Spinal cord (tissue), 9 donors: ENCODE measurements at regions not wholly inside any gene's neighbourhood (a gene's known extent, or its start where the extent isn't known, plus 50 kb on each side); places are given as distances from the start of the nearest gene placed in this dataset.

Experiments
- DNase-seq, 6 donors: peaks; one replicate each; pipeline versions ENCODE4 v3.0.0 to v3.0.0-alpha.2; 2013 to 2015; ENCODE audit warnings: low spot score in 6 of 6, low read depth in 4 of 6
- H3K27ac ChIP-seq: one replicate; pipeline ENCODE4 v1.5.1; 2013; ENCODE audit warnings: low read depth, low read length, control low read depth
- H3K27me3 ChIP-seq: one replicate; pipeline ENCODE4 v1.6.1; 2013; ENCODE audit warnings: low read length; ENCODE audit not compliant: control insufficient read depth, insufficient read depth
- H3K36me3 ChIP-seq: one replicate; pipeline ENCODE4 v1.6.1; 2013; ENCODE audit warnings: low read length; ENCODE audit not compliant: control insufficient read depth, insufficient read depth
- H3K4me1 ChIP-seq: one replicate; pipeline ENCODE4 v1.6.1; 2013; ENCODE audit warnings: low read length; ENCODE audit not compliant: control insufficient read depth, insufficient read depth
- H3K4me3 ChIP-seq: one replicate; pipeline ENCODE4 v1.5.1; 2013; ENCODE audit warnings: low read depth, low read length, control low read depth
- H3K9me3 ChIP-seq: one replicate; pipeline ENCODE4 v1.6.1; 2013; ENCODE audit warnings: low read length; ENCODE audit not compliant: control insufficient read depth, insufficient read depth
- WGBS: methylation state at CpG from one replicate; pipeline ENCODE4 v1.1.5; 2013; ENCODE audit warnings: missing lambda C conversion rate; ENCODE audit not compliant: insufficient coverage; 5-methylcytosine and 5-hydroxymethylcytosine counted together
- donor health status: healthy.

DNA sequence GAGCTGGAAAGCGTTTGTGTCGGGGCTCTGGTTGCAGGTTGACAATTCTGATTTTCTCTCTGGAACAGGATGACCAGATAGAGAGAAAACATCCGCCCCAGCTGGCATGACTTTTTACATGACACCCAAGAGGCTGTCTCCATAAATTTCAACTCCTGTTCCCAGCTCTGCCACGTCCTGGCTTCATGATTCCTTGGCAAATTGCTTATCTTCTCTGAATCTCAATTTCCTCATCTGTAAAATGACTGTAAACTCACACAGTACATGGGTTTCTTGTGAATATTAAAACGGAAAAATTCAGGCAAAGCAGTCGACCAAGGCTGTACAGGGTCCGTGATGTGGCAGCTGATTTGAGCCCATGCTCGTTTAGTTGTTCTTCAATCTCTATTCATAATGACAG lies 572.7 kb downstream of the AJAP1 start:
- no peaks in the 10 kb centered on the region for H3K36me3 ChIP-seq
- DNase-seq, result no peak
- H3K27me3 ChIP-seq, result no peaks in the 10 kb centered on the region
- H3K4me3 ChIP-seq, result no peak overlapping the region
- peaks cover 3% of the 10 kb centered on the region for H3K4me1 ChIP-seq
- H3K9me3 ChIP-seq, result no peaks in the 10 kb centered on the region
- 95% methylated on average over 4 of the region's 8 CpGs for WGBS
- H3K27ac ChIP-seq, result no peak overlapping the region

- DNase-seq, result peak in 1 of 6 donors; percentile 34
- no peaks in the 10 kb centered on the region for H3K27me3 ChIP-seq
Measured at GRCh38 chr1:5225707-5226704, 571.6 kb downstream of the AJAP1 start.

GRCh38 chr1:5223206-5223605 lies 568.8 kb downstream of the AJAP1 start:
- H3K36me3 ChIP-seq, result no peaks in the 10 kb centered on the region
- peak in 1 of 6 donors; percentile 10 for DNase-seq
- no peak overlapping the region for H3K27ac ChIP-seq
- H3K9me3 ChIP-seq, result no peaks in the 10 kb centered on the region
- WGBS, result 44% methylated on average over 4 of the region's 4 CpGs
- no peaks in the 10 kb centered on the region for H3K27me3 ChIP-seq
- H3K4me1 ChIP-seq, result peaks cover 3% of the 10 kb centered on the region
- H3K4me3 ChIP-seq, result no peak overlapping the region

More at GRCh38 chr1:5225707-5226704, 571.6 kb downstream of the AJAP1 start:
- Histone ChIP-seq H3K9me3 (no peaks in the 10 kb centered on the region), H3K4me3 (no peak overlapping the region), H3K4me1 (peaks cover 3% of the 10 kb centered on the region), H3K27ac (no peak overlapping the region), H3K36me3 (no peaks in the 10 kb centered on the region)
- 60% methylated on average over 9 of the region's 20 CpGs for WGBS

- H3K27ac ChIP-seq, result no peak overlapping the region
- no peaks in the 10 kb centered on the region for H3K9me3 ChIP-seq
- no peaks in the 10 kb centered on the region for H3K36me3 ChIP-seq
- no peak for DNase-seq
- peaks cover 3% of the 10 kb centered on the region for H3K4me1 ChIP-seq
- H3K4me3 ChIP-seq, result no peak overlapping the region
- WGBS, result 86% methylated on average over 3 of the region's 4 CpGs
- no peaks in the 10 kb centered on the region for H3K27me3 ChIP-seq
Measured at GRCh38 chr1:5222626-5223025, 568.2 kb downstream of the AJAP1 start.

- 75% methylated on average over 4 of the region's 6 CpGs for WGBS
- no peaks in the 10 kb centered on the region for H3K27me3 ChIP-seq
- H3K36me3 ChIP-seq, result no peaks in the 10 kb centered on the region
- peak in 1 of 6 donors; percentile 53 for DNase-seq
- H3K4me1 ChIP-seq, result peaks cover 3% of the 10 kb centered on the region
- H3K4me3 ChIP-seq, result no peak overlapping the region
- no peaks in the 10 kb centered on the region for H3K9me3 ChIP-seq
- no peak overlapping the region for H3K27ac ChIP-seq
Measured at GRCh38 chr1:5221451-5221850, 567.0 kb downstream of the AJAP1 start.

DNA sequence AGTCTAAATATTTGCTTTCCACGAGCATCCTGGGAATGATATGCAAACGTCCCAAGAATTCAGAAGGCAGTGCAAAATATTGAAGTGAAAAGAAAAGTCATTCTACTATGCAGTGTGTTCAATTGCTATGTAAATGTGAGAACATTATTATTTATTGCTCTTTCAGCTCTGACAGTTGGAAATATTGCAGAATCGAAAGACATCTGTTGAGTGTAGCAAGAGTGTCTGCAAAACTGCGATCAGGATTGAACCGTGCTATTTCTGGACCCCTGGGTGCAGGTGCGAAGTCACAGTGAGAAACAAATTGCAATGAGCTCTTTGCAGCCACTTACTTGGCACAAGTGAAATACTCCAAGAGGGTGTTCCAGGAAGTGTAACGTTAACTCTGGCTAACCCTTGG lies 566.4 kb downstream of the AJAP1 start:
- H3K27ac ChIP-seq, result no peak overlapping the region
- no peak overlapping the region for H3K4me3 ChIP-seq
- DNase-seq, result peak in 2 of 6 donors; percentile 32 to 59
- H3K9me3 ChIP-seq, result no peaks in the 10 kb centered on the region
- 56% methylated on average over 5 of the region's 7 CpGs for WGBS
- peaks cover 3% of the 10 kb centered on the region for H3K4me1 ChIP-seq
- no peaks in the 10 kb centered on the region for H3K27me3 ChIP-seq
- no peaks in the 10 kb centered on the region for H3K36me3 ChIP-seq

- Histone ChIP-seq H3K4me3 (no peak overlapping the region), H3K36me3 (no peaks in the 10 kb centered on the region), H3K27ac (no peak overlapping the region), H3K9me3 (no peaks in the 10 kb centered on the region), H3K4me1 (peaks cover 3% of the 10 kb centered on the region), H3K27me3 (no peaks in the 10 kb centered on the region)
- no CpG with 5 or more reads among the region's 2 CpGs for WGBS
- no peak for DNase-seq
Measured at GRCh38 chr1:5220421-5220820, 566.0 kb downstream of the AJAP1 start.

- no peak for DNase-seq
- WGBS, result 46% methylated on average over 2 of the region's 3 CpGs
- Histone ChIP-seq H3K27me3 (no peaks in the 10 kb centered on the region), H3K4me1 (no peaks in the 10 kb centered on the region), H3K4me3 (no peak overlapping the region), H3K27ac (no peak overlapping the region), H3K9me3 (no peaks in the 10 kb centered on the region), H3K36me3 (no peaks in the 10 kb centered on the region)
Measured at GRCh38 chr1:5200006-5200405, 545.6 kb downstream of the AJAP1 start.

- H3K9me3 ChIP-seq, result no peaks in the 10 kb centered on the region
- H3K4me1 ChIP-seq, result no peaks in the 10 kb centered on the region
- H3K36me3 ChIP-seq, result no peaks in the 10 kb centered on the region
- DNase-seq, result no peak
- 83% methylated on average over 3 of the region's 5 CpGs for WGBS
- H3K4me3 ChIP-seq, result no peak overlapping the region
- no peaks in the 10 kb centered on the region for H3K27me3 ChIP-seq
- no peak overlapping the region for H3K27ac ChIP-seq
Measured at GRCh38 chr1:5198328-5198727, 543.9 kb downstream of the AJAP1 start.

DNA sequence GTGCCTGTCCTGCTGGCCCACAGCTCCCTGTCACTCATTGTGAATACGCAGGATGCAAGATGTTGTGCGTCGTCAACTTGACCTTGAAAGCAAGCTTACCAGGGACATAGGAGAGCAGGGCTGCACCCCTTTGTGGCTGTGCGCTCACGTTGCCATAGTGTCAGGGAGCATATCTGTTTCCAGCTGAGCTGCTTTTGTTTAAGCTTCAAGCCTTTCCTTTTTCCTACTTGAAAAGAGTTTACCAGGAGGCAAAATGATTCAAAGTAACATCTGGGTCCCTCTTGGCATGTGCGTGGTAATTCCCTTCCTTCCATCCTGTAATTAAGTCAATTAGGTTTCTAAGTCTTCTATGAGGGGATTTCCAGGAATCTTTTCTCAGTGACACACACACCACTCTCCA lies 537.1 kb downstream of the AJAP1 start:
- DNase-seq, result peak in 2 of 6 donors; percentile 25 to 64
- no peak overlapping the region for H3K27ac ChIP-seq
- no peaks in the 10 kb centered on the region for H3K36me3 ChIP-seq
- H3K4me1 ChIP-seq, result no peaks in the 10 kb centered on the region
- WGBS, result 36% methylated on average over 5 of the region's 6 CpGs
- H3K27me3 ChIP-seq, result no peaks in the 10 kb centered on the region
- H3K4me3 ChIP-seq, result no peak overlapping the region
- H3K9me3 ChIP-seq, result no peaks in the 10 kb centered on the region
